Esophagus muscularis mucosa (tissue), 4 donors: ENCODE measurements at regions not wholly inside any gene's neighbourhood (a gene's known extent, or its start where the extent isn't known, plus 50 kb on each side); places are given as distances from the start of the nearest gene placed in this dataset.

Source experiments
- CTCF ChIP-seq, 3 experiments: fragments of 200-600 bp in 2 of 3; fragments of 450-650 bp in 1 of 3; sonication (generic) in 2 of 3; IDR thresholded peaks; one replicate each; pipeline ENCODE4 v1.5.1; 2017 to 2019; ENCODE audit warnings: antibody characterized with exemption in 3 of 3, mild to moderate bottlenecking in 2 of 3, moderate library complexity in 1 of 3
- EP300 ChIP-seq: sonication (generic); formaldehyde crosslinking; IDR thresholded peaks from one replicate; pipeline ENCODE4 v1.6.1; 2017; ENCODE audit warnings: antibody characterized with exemption
- POLR2A ChIP-seq: fragments of 450-650 bp; IDR thresholded peaks from one replicate; pipeline ENCODE4 v1.6.1; 2017; ENCODE audit warnings: antibody characterized with exemption, moderate library complexity, mild to moderate bottlenecking, low read depth
- POLR2AphosphoS5 ChIP-seq, 2 donors: sonication (generic); formaldehyde crosslinking; IDR thresholded peaks; one replicate each; pipeline ENCODE4 v1.6.1; 2017; ENCODE audit warnings: antibody characterized with exemption in 2 of 2

GRCh38 chr3:132984181-132984580 lies 54.0 kb upstream of the TMEM108 start:
- TF ChIP-seq POLR2AphosphoS5 (IDR thresholded peaks at IDR 0.05) = no peak
- no peak for TF ChIP-seq CTCF (IDR thresholded peaks at IDR 0.05)
- TF ChIP-seq POLR2A = no peak
- no peak for TF ChIP-seq EP300
